ENCODE measurements at regions not wholly inside any gene's neighbourhood (a gene's known extent, or its start where the extent isn't known, plus 50 kb on each side); places are given as distances from the start of the nearest gene placed in this dataset.
A peak's percentile ranks its signal among the peaks of the same experiment; 100 is the strongest.

GRCh38 chr20:20806121-20807095 lies 94.0 kb upstream of the RALGAPA2 start:
- Mint-ChIP-seq H3K27me3 (ENCODE audit: unreplicated experiment) (peaks cover 1% of the 10 kb centered on the region), H3K27ac (ENCODE audit: unreplicated experiment) (peak overlapping the region; percentile 36), H3K9me3 (ENCODE audit: unreplicated experiment) (peaks cover 2% of the 10 kb centered on the region), H3K4me3 (ENCODE audit: unreplicated experiment) (no peak overlapping the region), H3K36me3 (ENCODE audit: unreplicated experiment) (no peaks in the 10 kb centered on the region), H3K4me1 (ENCODE audit: low read depth, unreplicated experiment) (peaks cover 12% of the 10 kb centered on the region)
- no peak for DNase-seq
- TF ChIP-seq CTCF (IDR thresholded peaks at IDR 0.05; ENCODE audit: partially characterized antibody, unreplicated experiment) = no peak

GRCh38 chr20:20803011-20803410 lies 90.6 kb upstream of the RALGAPA2 start:
- DNase-seq = no peak
- Mint-ChIP-seq H3K4me1 (ENCODE audit: low read depth, unreplicated experiment) (peaks cover 12% of the 10 kb centered on the region), H3K9me3 (ENCODE audit: unreplicated experiment) (peaks cover 3% of the 10 kb centered on the region), H3K27ac (ENCODE audit: unreplicated experiment) (no peak overlapping the region), H3K27me3 (ENCODE audit: unreplicated experiment) (peaks cover 1% of the 10 kb centered on the region), H3K36me3 (ENCODE audit: unreplicated experiment) (no peaks in the 10 kb centered on the region), H3K4me3 (ENCODE audit: unreplicated experiment) (no peak overlapping the region)
- TF ChIP-seq CTCF (IDR thresholded peaks at IDR 0.05; ENCODE audit: partially characterized antibody, unreplicated experiment) = no peak

GRCh38 chr20:20802328-20802727 lies 89.9 kb upstream of the RALGAPA2 start:
- Mint-ChIP-seq H3K4me3 (ENCODE audit: unreplicated experiment) (no peak overlapping the region), H3K9me3 (ENCODE audit: unreplicated experiment) (peaks cover 3% of the 10 kb centered on the region), H3K4me1 (ENCODE audit: low read depth, unreplicated experiment) (peaks cover 12% of the 10 kb centered on the region), H3K36me3 (ENCODE audit: unreplicated experiment) (no peaks in the 10 kb centered on the region), H3K27ac (ENCODE audit: unreplicated experiment) (no peak overlapping the region), H3K27me3 (ENCODE audit: unreplicated experiment) (peaks cover 1% of the 10 kb centered on the region)
- no peak for TF ChIP-seq CTCF (IDR thresholded peaks at IDR 0.05; ENCODE audit: partially characterized antibody, unreplicated experiment)
- no peak for DNase-seq

GRCh38 chr20:20799716-20800312 lies 87.4 kb upstream of the RALGAPA2 start:
- Mint-ChIP-seq H3K9me3 (ENCODE audit: unreplicated experiment) (peaks cover 3% of the 10 kb centered on the region), H3K27ac (ENCODE audit: unreplicated experiment) (no peak overlapping the region), H3K27me3 (ENCODE audit: unreplicated experiment) (no peaks in the 10 kb centered on the region), H3K36me3 (ENCODE audit: unreplicated experiment) (no peaks in the 10 kb centered on the region), H3K4me3 (ENCODE audit: unreplicated experiment) (no peak overlapping the region), H3K4me1 (ENCODE audit: low read depth, unreplicated experiment) (no peaks in the 10 kb centered on the region)
- TF ChIP-seq CTCF (IDR thresholded peaks at IDR 0.05; ENCODE audit: partially characterized antibody, unreplicated experiment) = no peak
- DNase-seq = no peak

All from glutamatergic neuron (in vitro differentiated cells).